ENCODE measurements at regions not wholly inside any gene's neighbourhood (a gene's known extent, or its start where the extent isn't known, plus 50 kb on each side); places are given as distances from the start of the nearest gene placed in this dataset.

DNA sequence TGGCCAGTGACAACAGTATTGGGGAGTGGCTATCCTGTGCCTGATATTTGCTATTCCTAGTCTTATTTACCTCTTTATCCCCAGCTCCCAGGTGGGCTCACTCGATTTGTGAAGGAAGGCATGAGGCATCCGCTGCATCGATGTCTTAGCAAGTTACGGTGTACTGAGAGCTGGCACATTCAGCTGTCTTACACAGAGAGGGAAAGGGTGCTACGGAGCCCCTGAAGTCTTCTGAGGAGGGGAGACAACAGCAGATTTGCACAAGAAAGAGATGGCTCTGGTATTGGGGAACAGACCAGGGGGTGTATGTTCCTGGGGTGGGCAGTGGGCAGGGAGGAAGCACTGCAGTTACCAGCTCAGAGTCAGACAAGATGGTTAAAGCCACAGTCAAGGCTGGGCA, 172.6 kb downstream of the FGF18 start:
- dilution Hi-C loops (cut with HindIII; ENCODE audit: low sequenced_read_pairs, unreplicated experiment) = no loop called here

More for the DNA sequence above, 172.6 kb downstream of the FGF18 start:
- TF ChIP-seq RCOR1 (IDR thresholded peaks at IDR 0.05; ENCODE audit: insufficient replicate concordance, low read length) = no peak
- no peak for TF ChIP-seq CEBPB (IDR thresholded peaks at IDR 0.05; ENCODE audit: low read depth, low read length)
- TF ChIP-seq MXI1 (IDR thresholded peaks at IDR 0.05; ENCODE audit: borderline replicate concordance, low read depth, low read length) = no peak
- TF ChIP-seq MAFK (IDR thresholded peaks at IDR 0.05; ENCODE audit: low read depth, low read length) = no peak
- TF ChIP-seq BHLHE40 (IDR thresholded peaks at IDR 0.05; ENCODE audit: low read depth, low read length) = no peak
- TF ChIP-seq, protein P1, sequence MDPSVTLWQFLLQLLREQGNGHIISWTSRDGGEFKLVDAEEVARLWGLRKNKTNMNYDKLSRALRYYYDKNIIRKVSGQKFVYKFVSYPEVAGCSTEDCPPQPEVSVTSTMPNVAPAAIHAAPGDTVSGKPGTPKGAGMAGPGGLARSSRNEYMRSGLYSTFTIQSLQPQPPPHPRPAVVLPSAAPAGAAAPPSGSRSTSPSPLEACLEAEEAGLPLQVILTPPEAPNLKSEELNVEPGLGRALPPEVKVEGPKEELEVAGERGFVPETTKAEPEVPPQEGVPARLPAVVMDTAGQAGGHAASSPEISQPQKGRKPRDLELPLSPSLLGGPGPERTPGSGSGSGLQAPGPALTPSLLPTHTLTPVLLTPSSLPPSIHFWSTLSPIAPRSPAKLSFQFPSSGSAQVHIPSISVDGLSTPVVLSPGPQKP (IDR thresholded peaks at IDR 0.05; ENCODE audit: borderline replicate concordance, low read depth, low read length) = no peak
- TF ChIP-seq NFE2L2 (IDR thresholded peaks at IDR 0.05; ENCODE audit: low read depth, low read length) = no peak
- no peak for TF ChIP-seq POLR2A (IDR thresholded peaks at IDR 0.05; ENCODE audit: low read depth, low read length)
- TF ChIP-seq, protein P2, sequence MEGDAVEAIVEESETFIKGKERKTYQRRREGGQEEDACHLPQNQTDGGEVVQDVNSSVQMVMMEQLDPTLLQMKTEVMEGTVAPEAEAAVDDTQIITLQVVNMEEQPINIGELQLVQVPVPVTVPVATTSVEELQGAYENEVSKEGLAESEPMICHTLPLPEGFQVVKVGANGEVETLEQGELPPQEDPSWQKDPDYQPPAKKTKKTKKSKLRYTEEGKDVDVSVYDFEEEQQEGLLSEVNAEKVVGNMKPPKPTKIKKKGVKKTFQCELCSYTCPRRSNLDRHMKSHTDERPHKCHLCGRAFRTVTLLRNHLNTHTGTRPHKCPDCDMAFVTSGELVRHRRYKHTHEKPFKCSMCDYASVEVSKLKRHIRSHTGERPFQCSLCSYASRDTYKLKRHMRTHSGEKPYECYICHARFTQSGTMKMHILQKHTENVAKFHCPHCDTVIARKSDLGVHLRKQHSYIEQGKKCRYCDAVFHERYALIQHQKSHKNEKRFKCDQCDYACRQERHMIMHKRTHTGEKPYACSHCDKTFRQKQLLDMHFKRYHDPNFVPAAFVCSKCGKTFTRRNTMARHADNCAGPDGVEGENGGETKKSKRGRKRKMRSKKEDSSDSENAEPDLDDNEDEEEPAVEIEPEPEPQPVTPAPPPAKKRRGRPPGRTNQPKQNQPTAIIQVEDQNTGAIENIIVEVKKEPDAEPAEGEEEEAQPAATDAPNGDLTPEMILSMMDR (conservative IDR thresholded peaks at IDR 0.05; ENCODE audit: low read depth, low read length) = no peak
- TF ChIP-seq RFX5 (IDR thresholded peaks at IDR 0.05; ENCODE audit: low read depth, low read length) = no peak
- no peak for TF ChIP-seq RAD21 (IDR thresholded peaks at IDR 0.05; ENCODE audit: low read length)
- no peak for TF ChIP-seq FOS (IDR thresholded peaks at IDR 0.05; ENCODE audit: low read depth, low read length)
- no peak for TF ChIP-seq SMC3 (IDR thresholded peaks at IDR 0.05; ENCODE audit: low read depth, low read length)
- no peak for TF ChIP-seq CHD1 (IDR thresholded peaks at IDR 0.05; ENCODE audit: low read depth, low read length)
- TF ChIP-seq, protein P3, sequence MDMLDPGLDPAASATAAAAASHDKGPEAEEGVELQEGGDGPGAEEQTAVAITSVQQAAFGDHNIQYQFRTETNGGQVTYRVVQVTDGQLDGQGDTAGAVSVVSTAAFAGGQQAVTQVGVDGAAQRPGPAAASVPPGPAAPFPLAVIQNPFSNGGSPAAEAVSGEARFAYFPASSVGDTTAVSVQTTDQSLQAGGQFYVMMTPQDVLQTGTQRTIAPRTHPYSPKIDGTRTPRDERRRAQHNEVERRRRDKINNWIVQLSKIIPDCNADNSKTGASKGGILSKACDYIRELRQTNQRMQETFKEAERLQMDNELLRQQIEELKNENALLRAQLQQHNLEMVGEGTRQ (IDR thresholded peaks at IDR 0.05; ENCODE audit: low read depth, low read length) = no peak
- H3K4me2 ChIP-seq (ENCODE audit: low read depth, low read length) = no peak overlapping the region
- no peak overlapping the region for H2AK5ac ChIP-seq (ENCODE audit: low read depth, low read length)
- in situ Hi-C loops (cut with MboI; ENCODE audit: low sequenced_read_pairs) = no loop called here
- no TSS peak for BruUV-seq (replicated peaks)
- no peak overlapping the region for H3K9ac ChIP-seq (ENCODE audit: low read depth, low read length)
- no peak overlapping the region for H4K5ac ChIP-seq (ENCODE audit: low read depth, low read length)
- H3K18ac ChIP-seq (ENCODE audit: low read depth, low read length) = no peak overlapping the region
- intact Hi-C loops (cut with micrococcal nuclease) = loop anchor here (10.0 kb wide), 1 partner anchor 177 kb away; the partner anchor contains the start of gene FGF18
- H2BK5ac ChIP-seq (ENCODE audit: low read depth, low read length, poor library complexity, severe bottlenecking) = no peak overlapping the region
- no peak overlapping the region for H3K4me3 ChIP-seq (ENCODE audit: insufficient read depth, low read depth, low read length)
- no peak overlapping the region for H3K23ac ChIP-seq (ENCODE audit: low read depth, low read length)
- ATAC-seq (ENCODE audit: low read depth) (no peak), DNase-seq (no peak)
- no peak overlapping the region for H2BK20ac ChIP-seq (ENCODE audit: low read depth, low read length)
- peaks cover 8% of the 10 kb centered on the region for H3K4me1 ChIP-seq (ENCODE audit: control insufficient read depth, insufficient read depth, low read length)
- no peak overlapping the region for H3K14ac ChIP-seq (replicated peaks; ENCODE audit: low read depth, low read length)
- no peaks in the 10 kb centered on the region for H3K36me3 ChIP-seq (ENCODE audit: control insufficient read depth, insufficient read depth, low read length)
- ChIA-PET CTCF (interaction anchor here (1.1 to 1.4 kb wide), 2 partner anchors 10 to 17 kb away, joined by 3 read pairs; no protein-coding TSS in a partner anchor), POLR2A (ENCODE audit: unreplicated experiment) (no interaction called here)
- peaks cover 3% of the 10 kb centered on the region; the same call in 1 of the 2 replicates for H4K20me1 ChIP-seq (ENCODE audit: insufficient read depth, low read length)
- H3K79me1 ChIP-seq (ENCODE audit: low read depth in 1 of 2, low read length in 2 of 2) = no peaks in the 10 kb centered on the region
- H2BK120ac ChIP-seq (ENCODE audit: low read depth, low read length) = no peak overlapping the region
- H2AFZ ChIP-seq (replicated peaks; ENCODE audit: low read length, poor library complexity) = no peak overlapping the region
- 100% methylated on average over 4 of the region's 5 CpGs; no CpG with 5 or more reads in 1 of the 2 experiments for WGBS, 2 experiments (ENCODE audit: extremely low coverage in 2 of 2, insufficient read length in 1 of 2)
- no peak overlapping the region for H3K27ac ChIP-seq (ENCODE audit: insufficient read depth, low read length)
- H3K4ac ChIP-seq (ENCODE audit: low read depth, low read length) = no peak overlapping the region
- H3K27me3 ChIP-seq (ENCODE audit: control insufficient read depth, insufficient read depth, low read length) = peaks cover 15% of the 10 kb centered on the region
- no peak overlapping the region for H4K91ac ChIP-seq (ENCODE audit: insufficient read depth, low read depth, low read length)
- no peak overlapping the region for H3K56ac ChIP-seq (ENCODE audit: extremely low read depth, insufficient read depth, low read length)
- H3K9me1 ChIP-seq (ENCODE audit: insufficient read depth, low read length) = no peaks in the 10 kb centered on the region; the same call in 1 of the 2 replicates
- no peak overlapping the region for H2AK9ac ChIP-seq (replicated peaks; ENCODE audit: low read depth, low read length, poor library complexity)
- no peak overlapping the region for H4K8ac ChIP-seq (ENCODE audit: low read depth in 2 of 2, low read length in 2 of 2)
- no peak overlapping the region for H2BK15ac ChIP-seq (ENCODE audit: low read depth, low read length)
- H3K9me3 ChIP-seq (ENCODE audit: control insufficient read depth, insufficient read depth, low read length) = no peaks in the 10 kb centered on the region
